ENCODE measurements at regions not wholly inside any gene's neighbourhood (a gene's known extent, or its start where the extent isn't known, plus 50 kb on each side); places are given as distances from the start of the nearest gene placed in this dataset.

DNA sequence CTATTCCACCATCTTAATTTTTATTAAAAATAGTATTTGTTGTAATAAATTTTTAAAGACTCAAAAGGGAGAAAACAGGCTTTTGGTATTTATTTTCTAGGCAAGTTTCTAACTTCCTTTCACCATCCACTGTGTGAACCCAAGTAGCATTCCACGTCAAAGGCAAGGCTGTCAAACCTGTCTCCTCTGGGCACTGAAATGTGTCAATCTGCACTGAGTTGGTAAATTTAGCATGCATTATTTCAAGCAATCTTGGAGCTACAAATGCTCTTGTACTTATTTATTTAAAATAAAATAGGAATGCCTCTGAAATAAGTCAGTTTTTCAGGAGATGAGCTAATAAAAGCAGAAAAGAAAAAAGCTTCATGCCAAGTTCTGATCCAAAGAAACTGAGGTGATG, 130.9 kb upstream of the CNTNAP5 start:
- Mint-ChIP-seq H3K27me3 (ENCODE audit: insufficient read depth, unreplicated experiment) (no peaks in the 10 kb centered on the region), H3K4me3 (ENCODE audit: unreplicated experiment) (no peak overlapping the region), H3K27ac (ENCODE audit: low read depth, unreplicated experiment) (no peak overlapping the region), H3K4me1 (ENCODE audit: insufficient read depth, unreplicated experiment) (no peaks in the 10 kb centered on the region), H3K9me3 (ENCODE audit: unreplicated experiment) (peaks cover 29% of the 10 kb centered on the region), H3K36me3 (ENCODE audit: insufficient read depth, unreplicated experiment) (no peaks in the 10 kb centered on the region)
- no TSS peak for BruUV-seq (replicated peaks)
- intact Hi-C loops (cut with micrococcal nuclease), result no loop called here
- no peak for DNase-seq (ENCODE audit: unreplicated experiment)
- TF ChIP-seq, protein P1, sequence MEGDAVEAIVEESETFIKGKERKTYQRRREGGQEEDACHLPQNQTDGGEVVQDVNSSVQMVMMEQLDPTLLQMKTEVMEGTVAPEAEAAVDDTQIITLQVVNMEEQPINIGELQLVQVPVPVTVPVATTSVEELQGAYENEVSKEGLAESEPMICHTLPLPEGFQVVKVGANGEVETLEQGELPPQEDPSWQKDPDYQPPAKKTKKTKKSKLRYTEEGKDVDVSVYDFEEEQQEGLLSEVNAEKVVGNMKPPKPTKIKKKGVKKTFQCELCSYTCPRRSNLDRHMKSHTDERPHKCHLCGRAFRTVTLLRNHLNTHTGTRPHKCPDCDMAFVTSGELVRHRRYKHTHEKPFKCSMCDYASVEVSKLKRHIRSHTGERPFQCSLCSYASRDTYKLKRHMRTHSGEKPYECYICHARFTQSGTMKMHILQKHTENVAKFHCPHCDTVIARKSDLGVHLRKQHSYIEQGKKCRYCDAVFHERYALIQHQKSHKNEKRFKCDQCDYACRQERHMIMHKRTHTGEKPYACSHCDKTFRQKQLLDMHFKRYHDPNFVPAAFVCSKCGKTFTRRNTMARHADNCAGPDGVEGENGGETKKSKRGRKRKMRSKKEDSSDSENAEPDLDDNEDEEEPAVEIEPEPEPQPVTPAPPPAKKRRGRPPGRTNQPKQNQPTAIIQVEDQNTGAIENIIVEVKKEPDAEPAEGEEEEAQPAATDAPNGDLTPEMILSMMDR (IDR thresholded peaks at IDR 0.05; ENCODE audit: unreplicated experiment), result no peak
- ChIA-PET CTCF (interaction anchor here (0.6 to 0.8 kb wide), 2 partner anchors 976 to 1930 kb away, joined by 3 read pairs; no protein-coding TSS in a partner anchor), POLR2A (interaction anchor here (0.6 to 2.8 kb wide), 2 partner anchors 10 to 934 kb away, joined by 3 to 17 read pairs; no protein-coding TSS in a partner anchor)

DNA sequence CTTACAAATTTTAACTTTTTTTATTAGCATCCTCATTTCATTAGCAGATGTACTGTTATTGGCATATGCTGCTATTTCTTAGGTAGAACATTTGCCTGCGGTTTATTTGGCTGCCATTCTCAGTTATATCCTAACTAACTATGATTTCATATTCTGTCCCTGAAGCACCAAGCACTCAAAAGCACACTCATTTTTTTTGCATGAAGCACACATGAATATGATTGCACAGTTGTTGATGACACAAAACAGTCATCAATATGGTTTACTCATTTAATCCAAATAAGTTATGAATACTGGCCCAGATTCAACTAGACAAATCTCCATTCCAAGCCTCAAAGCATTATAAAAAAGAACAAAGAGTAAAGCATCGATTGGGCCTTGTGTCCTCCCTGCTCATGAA, 129.4 kb upstream of the CNTNAP5 start:
- no peak overlapping the region for H3K4me3 Mint-ChIP-seq (ENCODE audit: unreplicated experiment)
- H3K27ac Mint-ChIP-seq (ENCODE audit: low read depth, unreplicated experiment), result no peak overlapping the region
- H3K36me3 Mint-ChIP-seq (ENCODE audit: insufficient read depth, unreplicated experiment), result no peaks in the 10 kb centered on the region
- no TSS peak for BruUV-seq (replicated peaks)
- TF ChIP-seq, protein P1 (IDR thresholded peaks at IDR 0.05; ENCODE audit: unreplicated experiment), result no peak
- POLR2A ChIA-PET, result interaction anchor here (2.8 kb wide), 1 partner anchor 11 kb away, joined by 17 read pairs; no protein-coding TSS in a partner anchor
- peaks cover 34% of the 10 kb centered on the region for H3K9me3 Mint-ChIP-seq (ENCODE audit: unreplicated experiment)
- no peaks in the 10 kb centered on the region for H3K27me3 Mint-ChIP-seq (ENCODE audit: insufficient read depth, unreplicated experiment)
- H3K4me1 Mint-ChIP-seq (ENCODE audit: insufficient read depth, unreplicated experiment), result no peaks in the 10 kb centered on the region
- no peak for DNase-seq (ENCODE audit: unreplicated experiment)
- CTCF ChIA-PET, result no interaction called here
- intact Hi-C loops (cut with micrococcal nuclease), result no loop called here

DNA sequence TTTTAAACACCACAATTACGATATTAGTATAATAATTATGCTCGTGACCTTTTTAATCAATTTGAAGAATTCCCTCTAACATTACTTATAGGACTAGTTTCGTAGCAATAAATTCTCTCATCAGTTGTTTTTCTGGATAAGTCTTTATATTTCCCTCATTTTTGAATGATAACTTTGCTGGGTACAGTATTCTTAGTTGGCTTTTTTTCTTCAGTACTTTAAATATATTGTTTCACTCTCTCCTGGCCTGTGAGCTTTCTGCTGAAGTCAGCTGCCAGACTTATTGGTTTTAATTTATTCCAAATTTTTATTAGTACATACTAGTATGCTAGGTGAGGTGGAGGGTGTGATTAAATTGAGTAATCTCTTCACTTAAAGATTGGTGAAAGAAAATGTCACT, 123.8 kb upstream of the CNTNAP5 start:
- Mint-ChIP-seq H3K27ac (ENCODE audit: low read depth, unreplicated experiment) (no peak overlapping the region), H3K9me3 (ENCODE audit: unreplicated experiment) (peaks cover 19% of the 10 kb centered on the region), H3K36me3 (ENCODE audit: insufficient read depth, unreplicated experiment) (no peaks in the 10 kb centered on the region), H3K27me3 (ENCODE audit: insufficient read depth, unreplicated experiment) (no peaks in the 10 kb centered on the region), H3K4me3 (ENCODE audit: unreplicated experiment) (no peak overlapping the region), H3K4me1 (ENCODE audit: insufficient read depth, unreplicated experiment) (peaks cover under 1% of the 10 kb centered on the region)
- POLR2A ChIA-PET, result interaction anchor here (0.7 kb wide), 1 partner anchor 73 kb away, joined by 5 read pairs; no protein-coding TSS in a partner anchor
- BruUV-seq (replicated peaks), result no TSS peak
- TF ChIP-seq, protein P1 (IDR thresholded peaks at IDR 0.05; ENCODE audit: unreplicated experiment), result no peak
- DNase-seq (ENCODE audit: unreplicated experiment), result no peak
- intact Hi-C loops (cut with micrococcal nuclease), result no loop called here
- CTCF ChIA-PET, result no interaction called here

DNA sequence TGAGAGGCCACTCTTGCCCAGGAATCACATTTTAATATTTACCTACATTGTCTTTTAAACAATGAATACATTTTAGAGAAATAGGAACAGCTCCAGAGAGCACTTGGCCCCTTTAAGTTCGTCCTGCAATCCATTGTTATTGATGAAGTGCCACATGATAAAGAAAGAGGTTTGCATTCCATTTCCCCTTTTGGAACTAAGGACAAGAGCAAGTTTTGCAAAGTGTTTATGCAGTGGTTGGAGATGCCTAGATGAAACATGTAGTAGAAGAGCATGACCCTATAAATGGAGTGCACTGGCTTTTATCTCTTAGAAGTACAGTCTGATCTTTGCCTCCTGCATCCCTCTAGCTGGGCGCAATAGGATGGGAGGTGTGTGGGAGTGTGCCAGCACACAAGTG, 118.7 kb upstream of the CNTNAP5 start:
- H3K9me3 Mint-ChIP-seq (ENCODE audit: unreplicated experiment), result no peaks in the 10 kb centered on the region
- BruUV-seq (replicated peaks), result no TSS peak

More for the DNA sequence above, 118.7 kb upstream of the CNTNAP5 start:
- ChIA-PET CTCF (no interaction called here), POLR2A (interaction anchor here (0.6 kb wide), 2 partner anchors 45 to 756 kb away, joined by 3 to 4 read pairs; no protein-coding TSS in a partner anchor)
- Mint-ChIP-seq H3K27ac (ENCODE audit: low read depth, unreplicated experiment) (peak overlapping the region; percentile 40), H3K4me3 (ENCODE audit: unreplicated experiment) (no peak overlapping the region), H3K27me3 (ENCODE audit: insufficient read depth, unreplicated experiment) (no peaks in the 10 kb centered on the region), H3K36me3 (ENCODE audit: insufficient read depth, unreplicated experiment) (no peaks in the 10 kb centered on the region), H3K4me1 (ENCODE audit: insufficient read depth, unreplicated experiment) (peaks cover 9% of the 10 kb centered on the region)
- intact Hi-C loops (cut with micrococcal nuclease), result no loop called here
- DNase-seq (ENCODE audit: unreplicated experiment), result no peak
- TF ChIP-seq, protein P1 (IDR thresholded peaks at IDR 0.05; ENCODE audit: unreplicated experiment), result no peak

All from MCF 10A (cell line).